Peyer's patch (tissue), 4 donors: ENCODE measurements at regions not wholly inside any gene's neighbourhood (a gene's known extent, or its start where the extent isn't known, plus 50 kb on each side); places are given as distances from the start of the nearest gene placed in this dataset.

Source experiments
- POLR2A ChIP-seq, 2 donors: fragments of 450-650 bp; IDR thresholded peaks; one replicate each; pipeline ENCODE4 v1.5.1; 2017; ENCODE audit warnings: antibody characterized with exemption in 2 of 2, mild to moderate bottlenecking in 2 of 2, moderate library complexity in 2 of 2
- TF ChIP-seq, protein P1 (sequence below), 6 experiments: fragments of 450-650 bp in 4 of 6; fragments of 200-600 bp in 2 of 6; sonication (generic) in 1 of 6; IDR thresholded peaks; one replicate each; pipeline ENCODE4 v1.5.1; 2017 to 2019; ENCODE audit warnings: antibody characterized with exemption in 6 of 6, mild to moderate bottlenecking in 3 of 6, moderate library complexity in 1 of 6

DNA sequence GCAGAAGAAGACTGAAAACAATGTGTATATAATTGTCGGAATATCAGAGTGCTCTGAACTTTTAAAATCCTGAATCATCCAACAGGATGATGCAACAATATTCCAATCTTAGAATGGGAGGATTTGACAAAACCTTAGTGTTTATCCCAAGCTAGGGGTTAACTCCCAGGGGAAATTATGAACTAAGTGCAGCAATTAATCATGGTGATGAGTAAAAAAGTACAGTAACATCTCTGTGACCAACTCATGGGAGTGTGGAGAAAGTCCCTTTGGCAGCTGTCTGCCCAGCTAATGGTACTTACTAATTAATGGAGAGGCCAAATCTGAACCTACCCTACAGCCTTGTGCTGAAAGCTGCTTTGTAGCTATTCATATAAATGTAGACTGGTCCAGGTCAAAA, 257.6 kb upstream of the DDX53 start:
- no peak for TF ChIP-seq POLR2A (IDR thresholded peaks at IDR 0.05)
- TF ChIP-seq, protein P1, sequence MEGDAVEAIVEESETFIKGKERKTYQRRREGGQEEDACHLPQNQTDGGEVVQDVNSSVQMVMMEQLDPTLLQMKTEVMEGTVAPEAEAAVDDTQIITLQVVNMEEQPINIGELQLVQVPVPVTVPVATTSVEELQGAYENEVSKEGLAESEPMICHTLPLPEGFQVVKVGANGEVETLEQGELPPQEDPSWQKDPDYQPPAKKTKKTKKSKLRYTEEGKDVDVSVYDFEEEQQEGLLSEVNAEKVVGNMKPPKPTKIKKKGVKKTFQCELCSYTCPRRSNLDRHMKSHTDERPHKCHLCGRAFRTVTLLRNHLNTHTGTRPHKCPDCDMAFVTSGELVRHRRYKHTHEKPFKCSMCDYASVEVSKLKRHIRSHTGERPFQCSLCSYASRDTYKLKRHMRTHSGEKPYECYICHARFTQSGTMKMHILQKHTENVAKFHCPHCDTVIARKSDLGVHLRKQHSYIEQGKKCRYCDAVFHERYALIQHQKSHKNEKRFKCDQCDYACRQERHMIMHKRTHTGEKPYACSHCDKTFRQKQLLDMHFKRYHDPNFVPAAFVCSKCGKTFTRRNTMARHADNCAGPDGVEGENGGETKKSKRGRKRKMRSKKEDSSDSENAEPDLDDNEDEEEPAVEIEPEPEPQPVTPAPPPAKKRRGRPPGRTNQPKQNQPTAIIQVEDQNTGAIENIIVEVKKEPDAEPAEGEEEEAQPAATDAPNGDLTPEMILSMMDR (IDR thresholded peaks at IDR 0.05) = no peak
